ENCODE measurements at regions not wholly inside any gene's neighbourhood (a gene's known extent, or its start where the extent isn't known, plus 50 kb on each side); places are given as distances from the start of the nearest gene placed in this dataset.

GRCh38 chr2:10501980-10502802 lies 54.1 kb upstream of the ODC1 start:
- TF ChIP-seq CTCF (conservative IDR thresholded peaks at IDR 0.05; ENCODE audit: low read depth in 2 of 2) (no peak), JUNB (IDR thresholded peaks at IDR 0.05; ENCODE audit: unreplicated experiment) (no peak), NANOG (IDR thresholded peaks at IDR 0.05; ENCODE audit: borderline replicate concordance) (no peak), EZH2 (IDR thresholded peaks at IDR 0.05; ENCODE audit: low read depth, unreplicated experiment) (no peak), POLR2AphosphoS5 (IDR thresholded peaks at IDR 0.05; ENCODE audit: low read depth) (no peak)

All from GM23338 (cell line).